ENCODE measurements at regions not wholly inside any gene's neighbourhood (a gene's known extent, or its start where the extent isn't known, plus 50 kb on each side); places are given as distances from the start of the nearest gene placed in this dataset.

DNA sequence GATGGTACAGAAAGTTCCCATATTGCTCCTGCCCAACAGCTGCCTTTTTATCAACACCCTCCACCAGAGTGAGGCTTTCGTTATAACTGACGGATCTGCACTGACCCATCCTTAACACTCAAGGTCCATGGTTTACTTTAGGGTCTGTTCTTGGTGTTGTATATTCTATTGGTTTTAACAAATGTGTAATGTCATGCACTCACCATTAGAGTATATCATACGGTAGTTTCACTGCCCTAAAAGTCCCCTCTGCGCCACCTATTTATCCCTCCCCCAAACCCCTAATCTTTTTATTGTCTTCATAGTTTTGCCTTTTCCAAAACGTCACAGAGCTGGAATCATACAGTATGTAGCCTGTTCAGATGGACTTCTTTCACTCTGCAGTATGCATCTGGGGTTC, 102.8 kb upstream of the TNS3 start:
- Histone ChIP-seq H3K4me1 (ENCODE audit: control insufficient read depth in 5 of 5, insufficient read depth in 5 of 5, low read length in 5 of 5) (peaks cover 0 to 3% (median 0%) of the 10 kb centered on the region in 5 donors), H3K27ac (ENCODE audit: low read depth in 1 of 2, low read length in 1 of 2) (no peak overlapping the region), H3K9me3 (ENCODE audit: control insufficient read depth in 4 of 4, insufficient read depth in 3 of 4, low read length in 3 of 4) (no peaks in the 10 kb centered on the region), H3K27me3 (ENCODE audit: control insufficient read depth in 3 of 3, insufficient read depth in 3 of 3, low read length in 2 of 3) (no peaks in the 10 kb centered on the region), H3K36me3 (ENCODE audit: control insufficient read depth in 4 of 4, insufficient read depth in 4 of 4, low read length in 4 of 4) (no peaks in the 10 kb centered on the region), H3K4me3 (no peak overlapping the region), H3K9ac (ENCODE audit: insufficient read depth in 1 of 2, low read length in 2 of 2) (no peak overlapping the region)
- WGBS, 2 donors: 88 to 90% methylated on average over 5 of the region's 5 CpGs
- ATAC-seq (ENCODE audit: insufficient read depth, low FRiP score): no peak
- DNase-seq: no peak
- TF ChIP-seq, protein P1, sequence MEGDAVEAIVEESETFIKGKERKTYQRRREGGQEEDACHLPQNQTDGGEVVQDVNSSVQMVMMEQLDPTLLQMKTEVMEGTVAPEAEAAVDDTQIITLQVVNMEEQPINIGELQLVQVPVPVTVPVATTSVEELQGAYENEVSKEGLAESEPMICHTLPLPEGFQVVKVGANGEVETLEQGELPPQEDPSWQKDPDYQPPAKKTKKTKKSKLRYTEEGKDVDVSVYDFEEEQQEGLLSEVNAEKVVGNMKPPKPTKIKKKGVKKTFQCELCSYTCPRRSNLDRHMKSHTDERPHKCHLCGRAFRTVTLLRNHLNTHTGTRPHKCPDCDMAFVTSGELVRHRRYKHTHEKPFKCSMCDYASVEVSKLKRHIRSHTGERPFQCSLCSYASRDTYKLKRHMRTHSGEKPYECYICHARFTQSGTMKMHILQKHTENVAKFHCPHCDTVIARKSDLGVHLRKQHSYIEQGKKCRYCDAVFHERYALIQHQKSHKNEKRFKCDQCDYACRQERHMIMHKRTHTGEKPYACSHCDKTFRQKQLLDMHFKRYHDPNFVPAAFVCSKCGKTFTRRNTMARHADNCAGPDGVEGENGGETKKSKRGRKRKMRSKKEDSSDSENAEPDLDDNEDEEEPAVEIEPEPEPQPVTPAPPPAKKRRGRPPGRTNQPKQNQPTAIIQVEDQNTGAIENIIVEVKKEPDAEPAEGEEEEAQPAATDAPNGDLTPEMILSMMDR (IDR thresholded peaks at IDR 0.05; ENCODE audit: control extremely low read depth, extremely low read depth): no peak

DNA sequence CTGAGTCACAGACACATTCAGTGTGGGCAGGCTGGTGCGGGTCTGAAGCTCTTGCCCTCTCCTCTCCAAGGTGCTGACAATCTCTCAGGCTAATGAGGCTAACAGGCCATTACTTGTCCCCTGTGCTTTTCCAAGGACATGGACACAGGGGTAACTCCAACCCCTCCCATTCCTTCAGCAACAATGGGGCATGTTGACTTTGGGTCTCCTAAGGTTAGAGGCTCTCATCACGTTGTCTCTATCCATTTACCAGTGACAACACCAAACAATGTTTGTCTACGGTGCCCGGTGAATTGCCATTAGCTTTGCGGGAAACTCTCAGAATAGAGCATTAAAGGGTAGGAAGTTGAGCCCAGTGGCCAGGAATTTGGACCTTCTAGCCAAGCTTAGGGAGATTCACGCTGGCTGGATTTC, 101.6 kb upstream of the TNS3 start:
- TF ChIP-seq, protein P1 (IDR thresholded peaks at IDR 0.05; ENCODE audit: control extremely low read depth, extremely low read depth): no peak
- no peaks in the 10 kb centered on the region for H3K9me3 ChIP-seq (ENCODE audit: control insufficient read depth in 4 of 4, insufficient read depth in 3 of 4, low read length in 3 of 4)
- DNase-seq (no peak), ATAC-seq (ENCODE audit: insufficient read depth, low FRiP score) (no peak)
- no peak overlapping the region for H3K9ac ChIP-seq (ENCODE audit: insufficient read depth in 1 of 2, low read length in 2 of 2)
- H3K27me3 ChIP-seq (ENCODE audit: control insufficient read depth in 3 of 3, insufficient read depth in 3 of 3, low read length in 2 of 3): no peaks in the 10 kb centered on the region
- no peak overlapping the region for H3K4me3 ChIP-seq
- H3K36me3 ChIP-seq (ENCODE audit: control insufficient read depth in 4 of 4, insufficient read depth in 4 of 4, low read length in 4 of 4): no peaks in the 10 kb centered on the region
- 92 to 96% methylated on average over 6 of the region's 6 CpGs for WGBS, 2 donors
- H3K4me1 ChIP-seq (ENCODE audit: control insufficient read depth in 5 of 5, insufficient read depth in 5 of 5, low read length in 5 of 5): peaks cover 0 to 3% (median 0%) of the 10 kb centered on the region in 5 donors
- no peak overlapping the region for H3K27ac ChIP-seq (ENCODE audit: low read depth in 1 of 2, low read length in 1 of 2)

DNA sequence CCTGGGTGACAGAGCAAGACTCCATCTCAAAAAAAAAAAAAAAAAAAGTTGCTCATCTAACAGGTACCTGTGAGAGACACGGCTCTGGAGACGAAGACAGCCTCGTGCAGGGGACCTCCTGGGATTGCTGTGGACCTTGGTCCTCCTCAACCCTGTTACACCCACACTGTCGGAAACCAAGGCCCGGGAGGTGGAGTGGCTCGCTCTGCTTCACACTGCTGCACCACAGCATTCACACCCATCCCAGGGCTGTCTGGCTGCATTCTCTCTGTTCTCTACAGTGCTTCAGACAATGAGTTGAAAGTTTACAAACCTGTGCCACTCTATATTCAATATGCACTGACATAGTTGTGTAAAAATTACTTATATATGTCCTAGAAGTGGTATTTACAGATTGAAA, 101.0 kb upstream of the TNS3 start:
- Histone ChIP-seq H3K9me3 (ENCODE audit: control insufficient read depth in 4 of 4, insufficient read depth in 3 of 4, low read length in 3 of 4) (no peaks in the 10 kb centered on the region), H3K4me1 (ENCODE audit: control insufficient read depth in 5 of 5, insufficient read depth in 5 of 5, low read length in 5 of 5) (peaks cover 0 to 3% (median 0%) of the 10 kb centered on the region in 5 donors), H3K9ac (ENCODE audit: insufficient read depth in 1 of 2, low read length in 2 of 2) (no peak overlapping the region), H3K36me3 (ENCODE audit: control insufficient read depth in 4 of 4, insufficient read depth in 4 of 4, low read length in 4 of 4) (no peaks in the 10 kb centered on the region), H3K27me3 (ENCODE audit: control insufficient read depth in 3 of 3, insufficient read depth in 3 of 3, low read length in 2 of 3) (no peaks in the 10 kb centered on the region), H3K4me3 (no peak overlapping the region), H3K27ac (ENCODE audit: low read depth in 1 of 2, low read length in 1 of 2) (no peak overlapping the region)
- WGBS, 2 donors: 87 to 96% methylated on average over 6 of the region's 6 CpGs
- no peak for DNase-seq
- TF ChIP-seq, protein P1 (IDR thresholded peaks at IDR 0.05; ENCODE audit: control extremely low read depth, extremely low read depth): no peak
- no peak for ATAC-seq (ENCODE audit: insufficient read depth, low FRiP score)

DNA sequence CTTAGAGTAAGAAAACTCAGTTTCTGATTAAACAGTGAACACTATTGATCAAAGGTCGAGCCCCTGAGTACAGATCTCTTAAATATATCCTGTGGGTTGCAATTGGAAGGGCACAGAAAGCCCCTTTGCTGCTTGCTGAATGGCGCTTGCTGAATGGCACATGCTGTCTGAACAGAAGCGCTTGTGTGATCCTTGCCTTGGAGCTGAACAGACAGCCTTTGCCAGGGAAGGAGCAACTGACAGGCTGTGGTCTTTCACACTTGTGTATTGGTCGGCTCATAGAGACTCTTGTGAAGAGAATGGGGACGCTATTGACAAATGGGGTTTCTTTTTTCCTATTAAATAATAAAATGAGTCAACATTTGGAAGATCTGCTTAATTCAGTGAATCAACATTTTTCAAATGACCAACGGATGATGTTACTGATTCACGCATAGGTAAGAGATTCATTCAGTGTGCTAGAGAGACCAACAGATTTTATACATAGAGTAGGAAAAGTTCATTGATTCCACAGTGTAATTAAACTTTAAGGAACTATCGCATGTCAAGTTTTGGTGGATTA, 99.4 kb upstream of the TNS3 start:
- Histone ChIP-seq H3K9ac (ENCODE audit: insufficient read depth in 1 of 2, low read length in 2 of 2) (no peak overlapping the region), H3K27me3 (ENCODE audit: control insufficient read depth in 3 of 3, insufficient read depth in 3 of 3, low read length in 2 of 3) (no peaks in the 10 kb centered on the region), H3K4me1 (ENCODE audit: control insufficient read depth in 5 of 5, insufficient read depth in 5 of 5, low read length in 5 of 5) (peaks cover 0 to 3% (median 0%) of the 10 kb centered on the region in 5 donors), H3K4me3 (no peak overlapping the region), H3K9me3 (ENCODE audit: control insufficient read depth in 4 of 4, insufficient read depth in 3 of 4, low read length in 3 of 4) (no peaks in the 10 kb centered on the region), H3K27ac (ENCODE audit: low read depth in 1 of 2, low read length in 1 of 2) (no peak overlapping the region), H3K36me3 (ENCODE audit: control insufficient read depth in 4 of 4, insufficient read depth in 4 of 4, low read length in 4 of 4) (no peaks in the 10 kb centered on the region)
- no peak for DNase-seq
- ATAC-seq (ENCODE audit: insufficient read depth, low FRiP score): no peak
- TF ChIP-seq, protein P1 (IDR thresholded peaks at IDR 0.05; ENCODE audit: control extremely low read depth, extremely low read depth): no peak
- WGBS, 2 donors: 93 to 97% methylated on average over 8 of the region's 8 CpGs

All from lung (tissue), 11 donors.